DND-41 (cell line): ENCODE measurements at regions not wholly inside any gene's neighbourhood (a gene's known extent, or its start where the extent isn't known, plus 50 kb on each side); places are given as distances from the start of the nearest gene placed in this dataset.
A peak's percentile ranks its signal among the peaks of the same experiment; 100 is the strongest.

Experiments used
- ATAC-seq: fragments of 200-7000 bp; cut with Tn5 transposase; 3 replicates; pipeline ENCODE4 v1.9.1; 2021; ENCODE audit warnings: low read depth; ENCODE audit not compliant: insufficient read depth
- DNase-seq: peaks from one replicate; pipeline ENCODE4 v3.0.0-alpha.2; 2020
- H2AFZ ChIP-seq: 2 replicates; pipeline ENCODE4 v1.6.0; 2012; ENCODE audit warnings: low read depth, low read length
- H3K27ac ChIP-seq: 2 replicates; pipeline ENCODE4 v1.5.1; 2012; ENCODE audit warnings: low read length, inconsistent platforms
- H3K27me3 ChIP-seq: fragments of 200-600 bp; sonication (generic); 2 replicates; pipeline ENCODE4 v1.6.0; 2012; ENCODE audit warnings: low read length, mild to moderate bottlenecking, inconsistent platforms; ENCODE audit not compliant: insufficient read depth, poor library complexity
- H3K36me3 ChIP-seq: 2 replicates; pipeline ENCODE4 v1.5.1; 2012; ENCODE audit warnings: low read length, inconsistent platforms; ENCODE audit not compliant: insufficient read depth
- H3K4me1 ChIP-seq: 2 replicates; pipeline ENCODE4 v1.5.1; 2012; ENCODE audit warnings: mild to moderate bottlenecking, low read length; ENCODE audit not compliant: insufficient read depth
- H3K4me2 ChIP-seq: 2 replicates; pipeline ENCODE4 v1.6.0; 2012; ENCODE audit warnings: mild to moderate bottlenecking, moderate library complexity, low read length, inconsistent platforms; ENCODE audit not compliant: insufficient read depth
- H3K4me3 ChIP-seq, 2 experiments: fragments of 200-600 bp in 1 of 2; shearing (Covaris generic) in 1 of 2; 2 replicates each; pipeline ENCODE4 v1.5.1; 2012 to 2016; ENCODE audit warnings: inconsistent platforms in 2 of 2, low read length in 2 of 2, mild to moderate bottlenecking in 2 of 2, low read depth in 1 of 2, moderate library complexity in 1 of 2
- H3K79me2 ChIP-seq: 2 replicates; pipeline ENCODE4 v1.6.0; 2012; ENCODE audit warnings: low read length, inconsistent platforms; ENCODE audit not compliant: insufficient read depth
- H3K9ac ChIP-seq: 2 replicates; pipeline ENCODE4 v1.6.0; 2012; ENCODE audit warnings: low read depth, mild to moderate bottlenecking, inconsistent platforms, low read length, moderate library complexity
- H3K9me3 ChIP-seq: 2 replicates; pipeline ENCODE4 v1.5.1; 2012; ENCODE audit warnings: low read length, moderate library complexity, mild to moderate bottlenecking, inconsistent platforms; ENCODE audit not compliant: insufficient read depth, severe bottlenecking
- H4K20me1 ChIP-seq: 2 replicates; pipeline ENCODE4 v1.6.0; 2012; ENCODE audit warnings: low read length; ENCODE audit not compliant: insufficient read depth
- CTCF ChIP-seq: IDR thresholded peaks from 2 replicates; pipeline ENCODE4 v1.5.1; 2012; ENCODE audit warnings: borderline replicate concordance, low read length, moderate library complexity, mild to moderate bottlenecking; ENCODE audit not compliant: poor library complexity, severe bottlenecking; ENCODE audit errors: extremely low read depth
- EZH2 ChIP-seq: IDR thresholded peaks from 3 replicates; pipeline ENCODE4 v1.6.1; 2012; ENCODE audit warnings: borderline replicate concordance, low read depth, mild to moderate bottlenecking, moderate library complexity, low read length, inconsistent platforms; ENCODE audit not compliant: severe bottlenecking

- no peak overlapping the region for H2AFZ ChIP-seq
- no peaks in the 10 kb centered on the region for H3K27me3 ChIP-seq
- peak overlapping the region; percentile 58 for H3K27ac ChIP-seq
- H3K9me3 ChIP-seq: no peaks in the 10 kb centered on the region
- H3K4me1 ChIP-seq: peaks cover 7% of the 10 kb centered on the region
- DNase-seq (no peak), ATAC-seq (no peak)
- no peak overlapping the region for H3K9ac ChIP-seq
- H3K4me2 ChIP-seq: no peak overlapping the region
- H3K4me3 ChIP-seq: no peak overlapping the region
- H3K79me2 ChIP-seq: no peaks in the 10 kb centered on the region
- H4K20me1 ChIP-seq: no peaks in the 10 kb centered on the region
- TF ChIP-seq EZH2 (no peak), CTCF (no peak)
- H3K36me3 ChIP-seq: no peaks in the 10 kb centered on the region
Observed at GRCh38 chr2:8438996-8439395, 242.9 kb upstream of the ID2 start.

DNA sequence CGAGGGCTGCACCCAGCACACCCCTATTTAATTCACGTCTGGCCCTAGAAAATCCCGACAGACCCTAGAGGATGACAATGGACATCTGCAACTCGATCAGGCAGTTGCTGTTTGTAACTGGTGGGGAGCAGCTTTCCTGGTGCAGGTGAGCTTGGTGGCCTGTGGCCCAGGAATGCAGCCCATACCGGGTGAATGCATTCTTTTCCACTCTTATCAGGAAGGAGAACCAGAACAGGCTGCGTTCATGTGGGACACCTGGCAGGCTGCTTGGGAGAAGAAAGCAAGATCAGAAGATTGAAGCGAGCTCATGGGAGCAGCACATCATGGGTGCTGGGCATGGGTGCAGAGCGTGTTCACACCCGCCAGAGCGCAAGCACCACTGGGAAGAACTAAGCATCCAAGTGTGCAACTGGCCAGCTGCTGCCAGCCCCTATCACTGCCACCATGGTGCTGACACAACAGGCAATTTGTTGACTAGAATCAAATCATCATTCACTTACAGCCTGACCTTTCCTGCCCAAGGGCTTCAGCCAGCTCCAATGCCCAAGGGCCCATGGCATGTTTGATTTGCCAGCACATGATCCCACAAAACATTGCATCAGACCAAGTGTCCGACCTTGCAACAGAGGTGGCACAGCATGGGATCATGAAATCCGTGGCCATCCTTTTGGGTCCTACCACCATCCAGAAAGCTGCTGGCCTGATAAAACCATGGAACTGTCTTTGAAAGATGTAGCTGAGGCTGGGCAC is 241.7 kb upstream of the ID2 start:
- Histone ChIP-seq H3K27me3 (no peaks in the 10 kb centered on the region), H3K79me2 (no peaks in the 10 kb centered on the region), H3K4me3 (no peak overlapping the region), H3K36me3 (no peaks in the 10 kb centered on the region), H3K27ac (no peak overlapping the region), H4K20me1 (no peaks in the 10 kb centered on the region), H3K9me3 (no peaks in the 10 kb centered on the region), H3K9ac (no peak overlapping the region), H3K4me1 (peaks cover 7% of the 10 kb centered on the region), H2AFZ (no peak overlapping the region), H3K4me2 (no peak overlapping the region)
- TF ChIP-seq CTCF: no peak
- TF ChIP-seq EZH2: no peak
- ATAC-seq (no peak), DNase-seq (no peak)

DNA sequence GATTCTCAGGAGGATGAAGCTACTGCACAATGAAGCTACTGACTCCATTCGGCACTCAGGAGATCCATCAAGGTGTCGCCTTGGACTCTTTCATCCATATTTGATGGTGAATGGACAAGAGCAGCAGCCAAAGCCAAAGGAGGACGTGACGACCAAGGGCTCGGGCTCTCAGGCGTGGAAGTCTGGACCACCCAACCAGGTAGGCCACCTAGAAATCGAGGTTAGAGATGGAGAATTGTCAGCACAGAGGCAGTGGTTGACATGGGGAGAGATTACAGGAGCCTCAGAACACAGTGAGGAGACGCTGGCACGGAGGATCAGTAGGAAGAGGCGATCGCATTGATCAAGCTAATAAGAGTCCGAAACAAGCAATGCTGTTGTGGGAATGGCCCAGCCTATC is 240.5 kb upstream of the ID2 start:
- DNase-seq (no peak), ATAC-seq (no peak)
- H3K9ac ChIP-seq: no peak overlapping the region
- peaks cover 7% of the 10 kb centered on the region for H3K4me1 ChIP-seq
- H3K27ac ChIP-seq: no peak overlapping the region
- no peak for TF ChIP-seq CTCF
- no peak for TF ChIP-seq EZH2
- no peak overlapping the region for H2AFZ ChIP-seq
- no peaks in the 10 kb centered on the region for H4K20me1 ChIP-seq
- H3K27me3 ChIP-seq: no peaks in the 10 kb centered on the region
- no peak overlapping the region for H3K4me2 ChIP-seq
- no peaks in the 10 kb centered on the region for H3K36me3 ChIP-seq
- no peak overlapping the region for H3K4me3 ChIP-seq
- H3K79me2 ChIP-seq: no peaks in the 10 kb centered on the region
- no peaks in the 10 kb centered on the region for H3K9me3 ChIP-seq

- Histone ChIP-seq H3K4me1 (peaks cover 7% of the 10 kb centered on the region), H3K9me3 (no peaks in the 10 kb centered on the region), H3K36me3 (no peaks in the 10 kb centered on the region), H2AFZ (no peak overlapping the region), H3K79me2 (no peaks in the 10 kb centered on the region), H3K27ac (no peak overlapping the region), H3K4me2 (no peak overlapping the region), H3K4me3 (no peak overlapping the region), H3K27me3 (no peaks in the 10 kb centered on the region), H4K20me1 (no peaks in the 10 kb centered on the region), H3K9ac (no peak overlapping the region)
- TF ChIP-seq EZH2: no peak
- TF ChIP-seq CTCF: no peak
- no peak for ATAC-seq
- DNase-seq: no peak
Observed at GRCh38 chr2:8441986-8442385, 239.9 kb upstream of the ID2 start.
